Urinary bladder (tissue), 3 donors: ENCODE measurements at regions not wholly inside any gene's neighbourhood (a gene's known extent, or its start where the extent isn't known, plus 50 kb on each side); places are given as distances from the start of the nearest gene placed in this dataset.
A peak's percentile ranks its signal among the peaks of the same experiment; 100 is the strongest.
"Not testable (repeated sequence)": the region's sequence is repeated elsewhere in the genome, so short reads cannot be mapped to it uniquely, and the experiment has no call there.

Source experiments
- DNase-seq: peaks from one replicate; pipeline ENCODE4 v3.0.0-alpha.2; 2015; ENCODE audit errors: extremely low spot score
- H3K27ac ChIP-seq: one replicate; pipeline ENCODE4 v1.5.1; 2013; ENCODE audit warnings: low read depth, mild to moderate bottlenecking, moderate library complexity
- H3K36me3 ChIP-seq: one replicate; pipeline ENCODE4 v1.6.1; 2013; ENCODE audit warnings: mild to moderate bottlenecking, moderate library complexity; ENCODE audit not compliant: insufficient read depth
- H3K4me1 ChIP-seq: one replicate; pipeline ENCODE4 v1.6.1; 2013; ENCODE audit warnings: mild to moderate bottlenecking, moderate library complexity; ENCODE audit not compliant: insufficient read depth
- H3K4me3 ChIP-seq: one replicate; pipeline ENCODE4 v1.5.1; 2013; ENCODE audit warnings: low read depth, low read length
- WGBS: extraction: QIAGEN DNeasy Blood & Tissue Kit; methylation state at CpG from one replicate; pipeline ENCODE4 v1.1.7; 2013; 5-methylcytosine and 5-hydroxymethylcytosine counted together
- donor health status: healthy with polysubstance abuse.
- donor health status: healthy.

DNA sequence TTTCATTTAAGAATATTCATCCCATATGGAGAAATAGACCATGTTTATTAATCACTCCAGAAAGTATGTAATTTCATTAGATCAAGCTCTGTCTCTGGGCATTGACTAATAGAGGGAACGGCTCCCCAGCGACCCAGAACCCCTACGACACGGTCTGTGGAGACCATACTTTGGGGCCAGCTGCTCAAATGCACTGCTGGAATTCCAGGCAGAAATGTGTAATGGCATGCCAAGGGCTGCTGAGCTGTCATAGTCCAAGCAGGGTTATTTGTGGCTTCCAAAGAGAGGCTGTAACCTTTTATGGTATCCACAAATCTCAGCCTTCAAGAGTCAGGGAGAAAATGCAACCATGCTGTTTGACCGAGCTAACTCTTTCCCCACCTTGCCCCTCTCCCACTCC lies 755.8 kb downstream of the DHX35 start:
- no peaks in the 10 kb centered on the region for H3K4me1 ChIP-seq
- no peaks in the 10 kb centered on the region for H3K36me3 ChIP-seq
- DNase-seq: no peak
- H3K27ac ChIP-seq: no peak overlapping the region
- no peak overlapping the region for H3K4me3 ChIP-seq
- WGBS: 78% methylated on average over 5 of the region's 5 CpGs

GRCh38 chr20:39716796-39717341 lies 754.7 kb downstream of the DHX35 start:
- no peaks in the 10 kb centered on the region for H3K36me3 ChIP-seq
- DNase-seq: no peak
- WGBS: 60% methylated on average over 1 of the region's 1 CpG
- no peak overlapping the region for H3K27ac ChIP-seq
- no peak overlapping the region for H3K4me3 ChIP-seq
- no peaks in the 10 kb centered on the region for H3K4me1 ChIP-seq

DNA sequence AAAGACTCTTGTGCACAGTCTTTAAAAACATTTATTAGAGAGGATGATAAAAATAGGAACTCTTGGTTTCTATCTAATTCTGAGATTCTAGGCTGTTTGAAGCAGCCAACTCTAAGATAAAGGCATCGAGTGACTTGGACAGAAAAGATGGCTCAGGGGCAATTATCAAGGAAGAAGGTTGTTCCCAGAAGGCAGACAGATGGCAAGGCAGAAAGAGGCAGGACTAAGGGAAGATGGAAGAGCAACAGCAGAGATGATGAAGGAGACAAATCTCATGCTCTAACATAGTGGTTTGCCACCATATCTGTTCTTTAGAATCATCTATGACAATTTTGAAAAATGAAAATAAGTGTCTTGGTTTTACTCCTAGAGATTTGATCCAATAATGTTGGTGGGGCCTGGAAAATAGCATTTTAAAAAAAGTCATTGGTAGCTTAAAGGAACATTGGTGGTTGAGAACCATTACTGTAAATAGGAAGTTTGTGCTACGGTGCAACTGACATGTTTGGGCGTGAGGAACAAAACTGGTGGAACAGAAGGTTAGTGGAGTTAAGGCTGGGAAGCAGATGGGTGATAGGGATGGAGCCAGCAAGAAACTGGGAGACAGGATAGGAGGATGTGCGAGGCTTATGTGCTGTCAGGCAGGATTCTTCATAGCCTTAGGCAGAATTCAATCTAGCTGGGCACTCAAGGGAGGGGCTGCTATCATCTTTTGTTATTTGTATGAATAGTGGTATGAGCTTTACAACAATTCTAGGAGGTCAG lies 751.1 kb downstream of the DHX35 start:
- Histone ChIP-seq H3K36me3 (no peaks in the 10 kb centered on the region), H3K4me3 (no peak overlapping the region), H3K4me1 (no peaks in the 10 kb centered on the region), H3K27ac (no peak overlapping the region)
- DNase-seq: no peak
- WGBS: 77% methylated on average over 4 of the region's 4 CpGs

- WGBS: 34% methylated on average over 3 of the region's 3 CpGs
- peak; percentile 31 for DNase-seq
- no peaks in the 10 kb centered on the region for H3K36me3 ChIP-seq
- H3K4me1 ChIP-seq: no peaks in the 10 kb centered on the region
- no peak overlapping the region for H3K27ac ChIP-seq
- no peak overlapping the region for H3K4me3 ChIP-seq
Observed at GRCh38 chr20:39706184-39706663, 744.1 kb downstream of the DHX35 start.

- H3K27ac ChIP-seq: no peak overlapping the region
- WGBS: 43% methylated on average over 3 of the region's 3 CpGs
- H3K36me3 ChIP-seq: no peaks in the 10 kb centered on the region
- peak; percentile 5 for DNase-seq
- no peak overlapping the region for H3K4me3 ChIP-seq
- no peaks in the 10 kb centered on the region for H3K4me1 ChIP-seq
Observed at GRCh38 chr20:39705032-39705431, 742.9 kb downstream of the DHX35 start.

GRCh38 chr20:39703357-39703756 lies 741.2 kb downstream of the DHX35 start:
- DNase-seq, H3K27ac ChIP-seq, H3K4me1 ChIP-seq, H3K36me3 ChIP-seq, H3K4me3 ChIP-seq: not testable (repeated sequence)
- WGBS: 92% methylated on average over 3 of the region's 3 CpGs

DNA sequence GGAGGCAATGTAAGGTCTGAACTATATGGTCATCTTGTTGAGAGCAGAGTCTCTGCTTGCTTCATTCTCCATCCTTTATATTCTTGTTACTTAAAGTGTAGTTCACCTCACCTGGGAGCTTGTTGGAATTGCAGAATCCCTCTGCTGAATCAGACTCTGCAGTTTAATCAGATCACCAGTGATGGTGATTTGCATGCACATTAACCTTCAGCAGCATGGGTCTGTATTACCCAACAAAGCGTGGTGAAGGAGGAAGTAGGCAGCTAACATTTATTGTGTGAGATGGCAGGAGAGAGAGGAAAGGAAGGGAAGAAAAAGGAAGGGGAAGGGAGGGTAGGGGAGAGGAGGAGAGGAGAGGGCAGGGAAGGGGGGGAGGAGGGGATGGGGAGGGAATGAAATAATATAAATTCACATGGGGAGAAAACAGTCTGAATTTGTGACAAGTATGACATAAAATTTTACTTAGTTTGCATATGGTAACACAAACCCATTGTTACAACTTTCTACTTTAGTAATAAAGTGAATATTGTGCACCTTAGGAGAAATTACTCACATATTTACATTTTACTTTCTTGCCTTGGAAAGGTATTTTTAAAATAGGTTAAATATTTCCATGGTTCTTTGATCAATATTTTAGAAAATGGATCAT lies 740.7 kb downstream of the DHX35 start:
- no peak overlapping the region for H3K4me3 ChIP-seq
- H3K27ac ChIP-seq: no peak overlapping the region
- no peaks in the 10 kb centered on the region for H3K4me1 ChIP-seq
- H3K36me3 ChIP-seq: no peaks in the 10 kb centered on the region
- no peak for DNase-seq
- 75% methylated on average over 1 of the region's 1 CpG for WGBS

DNA sequence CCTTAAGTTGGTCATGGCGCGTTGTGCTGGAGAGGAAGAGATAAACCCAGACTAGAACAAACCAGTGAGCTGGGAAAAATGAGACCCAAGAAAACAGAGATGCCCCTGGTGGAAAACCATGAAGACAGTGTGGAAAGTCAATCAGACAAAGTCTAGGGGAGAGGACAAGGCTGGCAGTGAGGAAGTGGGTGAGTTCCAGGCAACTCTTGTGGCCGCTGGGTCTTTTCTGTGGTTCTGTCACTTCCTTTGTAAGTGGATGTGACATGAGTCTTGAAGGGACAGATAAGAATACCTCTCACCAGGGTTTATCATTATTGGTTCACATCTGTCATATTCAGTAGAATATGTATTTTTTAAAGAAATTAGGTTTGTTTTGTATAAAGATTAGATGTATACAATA lies 738.4 kb downstream of the DHX35 start:
- WGBS: 91% methylated on average over 3 of the region's 3 CpGs
- Histone ChIP-seq H3K4me3 (no peak overlapping the region), H3K27ac (no peak overlapping the region), H3K4me1 (no peaks in the 10 kb centered on the region), H3K36me3 (no peaks in the 10 kb centered on the region)
- DNase-seq: no peak

DNA sequence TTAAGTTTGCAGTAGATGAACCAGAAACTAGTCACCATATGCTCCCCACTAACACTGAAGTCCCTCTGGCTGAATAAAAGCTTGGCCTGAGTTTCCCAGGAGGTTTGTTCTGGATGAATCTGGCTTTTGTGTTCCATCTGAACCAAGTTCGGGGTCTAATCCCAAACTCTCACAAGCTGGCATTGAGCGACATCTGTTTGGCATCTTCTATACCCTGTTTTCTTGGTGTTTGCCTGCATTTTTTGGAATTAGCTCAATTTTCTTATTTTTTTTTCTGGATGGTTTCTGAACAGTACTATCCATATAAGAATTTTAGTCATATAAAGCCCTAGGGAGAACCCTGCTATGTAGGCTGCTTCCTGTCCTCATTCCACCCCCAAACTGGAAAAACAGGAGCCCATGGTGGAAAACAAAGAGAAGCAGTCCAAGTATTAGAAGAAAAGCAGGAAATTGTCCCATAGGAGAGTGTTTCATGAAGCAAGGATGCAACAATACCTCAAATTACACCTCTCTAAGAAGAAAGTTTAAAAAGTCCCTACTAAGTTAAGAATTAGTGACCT lies 737.1 kb downstream of the DHX35 start:
- H3K4me3 ChIP-seq: no peak overlapping the region
- WGBS: 56% methylated on average over 2 of the region's 2 CpGs
- no peak overlapping the region for H3K27ac ChIP-seq
- H3K4me1 ChIP-seq: no peaks in the 10 kb centered on the region
- no peak for DNase-seq
- H3K36me3 ChIP-seq: no peaks in the 10 kb centered on the region

DNA sequence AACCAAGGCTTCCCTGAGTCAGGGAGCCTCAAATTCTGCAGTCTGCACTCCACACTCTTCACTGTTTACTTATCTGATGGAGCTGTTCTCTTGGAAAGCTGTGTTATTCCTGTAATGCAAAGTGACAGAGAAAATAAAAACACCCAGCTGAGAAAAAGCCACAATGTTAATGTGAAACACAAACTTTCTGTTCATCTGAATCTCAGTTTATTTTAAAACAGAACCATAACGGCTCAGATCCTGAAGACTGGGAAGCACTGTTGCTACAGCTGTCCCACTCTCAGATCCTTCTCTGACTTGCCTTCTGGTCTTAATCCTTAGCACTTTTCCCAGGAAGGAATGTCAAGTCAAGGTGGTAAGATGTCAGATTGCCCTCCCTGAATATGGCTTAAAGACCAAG lies 736.6 kb downstream of the DHX35 start:
- 23% methylated on average over 1 of the region's 1 CpG for WGBS
- no peaks in the 10 kb centered on the region for H3K36me3 ChIP-seq
- H3K27ac ChIP-seq: no peak overlapping the region
- H3K4me1 ChIP-seq: no peaks in the 10 kb centered on the region
- H3K4me3 ChIP-seq: no peak overlapping the region
- DNase-seq: no peak

DNA sequence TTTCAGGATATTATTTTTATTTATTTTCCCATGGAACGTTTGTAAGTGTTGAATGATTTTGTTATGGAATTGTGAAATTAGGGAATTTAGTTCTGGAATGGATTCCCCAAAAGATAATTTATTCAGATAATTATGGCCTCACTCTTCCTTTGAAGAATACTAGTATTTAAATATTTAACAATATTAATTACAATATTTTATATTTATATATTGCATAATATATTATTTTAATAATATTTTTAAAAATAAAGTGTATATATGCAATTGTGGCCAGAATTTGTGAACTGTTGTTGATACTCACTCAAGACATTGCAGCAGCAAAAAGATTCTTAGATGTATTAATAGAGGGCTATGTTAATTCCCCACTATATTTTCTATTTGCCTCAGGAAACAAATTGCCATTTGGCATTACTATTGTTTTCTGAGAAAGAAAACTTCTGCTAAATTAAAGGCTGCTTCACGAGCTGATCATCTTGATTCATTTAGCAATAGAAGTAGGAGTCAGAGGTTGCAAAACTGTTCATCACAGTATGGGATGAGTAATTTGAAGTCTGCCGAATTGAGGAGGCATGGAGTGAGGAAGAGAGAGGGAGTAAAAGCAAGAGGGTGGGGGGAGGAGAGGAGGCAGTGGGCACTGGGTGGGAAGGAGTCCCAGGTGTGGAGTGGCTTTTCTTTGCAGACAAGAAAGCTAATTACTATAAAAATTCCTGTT lies 729.2 kb downstream of the DHX35 start:
- Histone ChIP-seq H3K4me3 (no peak overlapping the region), H3K36me3 (no peaks in the 10 kb centered on the region), H3K4me1 (no peaks in the 10 kb centered on the region), H3K27ac (no peak overlapping the region)
- WGBS: 52% methylated on average over 3 of the region's 3 CpGs
- DNase-seq: no peak

DNA sequence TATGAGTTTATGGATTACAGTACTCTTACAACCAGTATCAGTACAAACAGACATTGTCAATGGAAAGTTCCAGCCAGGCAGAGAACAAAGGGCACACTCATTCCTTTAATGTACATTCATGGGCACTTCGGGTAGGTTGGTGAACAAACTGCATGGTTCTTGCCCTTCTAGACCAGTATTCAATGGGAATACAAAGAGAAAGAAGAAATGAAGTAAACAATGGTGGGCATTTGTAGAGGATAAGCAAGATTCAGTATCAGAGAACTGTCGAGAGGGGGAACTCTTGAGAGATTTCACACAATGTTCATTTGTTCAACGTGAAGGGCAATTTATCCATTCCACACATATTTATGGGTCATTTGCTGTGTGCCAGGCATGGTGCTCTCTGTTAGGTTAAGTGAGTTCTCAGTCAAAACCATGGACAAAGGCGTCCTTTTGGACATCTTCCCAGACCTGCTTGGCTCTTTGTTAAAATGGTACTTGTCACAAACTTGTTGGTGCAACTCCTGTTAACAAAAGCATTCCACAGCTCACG lies 714.8 kb downstream of the DHX35 start:
- H3K27ac ChIP-seq: no peak overlapping the region
- H3K36me3 ChIP-seq: no peaks in the 10 kb centered on the region
- no peak for DNase-seq
- H3K4me3 ChIP-seq: no peak overlapping the region
- 56% methylated on average over 5 of the region's 5 CpGs for WGBS
- H3K4me1 ChIP-seq: no peaks in the 10 kb centered on the region

- H3K36me3 ChIP-seq: no peaks in the 10 kb centered on the region
- no peaks in the 10 kb centered on the region for H3K4me1 ChIP-seq
- no peak for DNase-seq
- no peak overlapping the region for H3K4me3 ChIP-seq
- 90% methylated on average over 6 of the region's 6 CpGs for WGBS
- H3K27ac ChIP-seq: no peak overlapping the region
Observed at GRCh38 chr20:39676241-39676640, 714.1 kb downstream of the DHX35 start.
